Activated CD4-positive, alpha-beta T cell treated with anti-CD3 and anti-CD28 coated beads, Interleukin-2, amount 50 U/mL, for 16 hours (primary cell): ENCODE measurements at regions not wholly inside any gene's neighbourhood (a gene's known extent, or its start where the extent isn't known, plus 50 kb on each side); places are given as distances from the start of the nearest gene placed in this dataset.
A peak's percentile ranks its signal among the peaks of the same experiment; 100 is the strongest.

ENCODE experiments used
- DNase-seq: peaks from one replicate; pipeline ENCODE4 v3.0.0-alpha.2; 2020

GRCh38 chr18:38367473-38367872 lies 801.9 kb upstream of the CELF4 start:
- DNase-seq, result no peak

DNA sequence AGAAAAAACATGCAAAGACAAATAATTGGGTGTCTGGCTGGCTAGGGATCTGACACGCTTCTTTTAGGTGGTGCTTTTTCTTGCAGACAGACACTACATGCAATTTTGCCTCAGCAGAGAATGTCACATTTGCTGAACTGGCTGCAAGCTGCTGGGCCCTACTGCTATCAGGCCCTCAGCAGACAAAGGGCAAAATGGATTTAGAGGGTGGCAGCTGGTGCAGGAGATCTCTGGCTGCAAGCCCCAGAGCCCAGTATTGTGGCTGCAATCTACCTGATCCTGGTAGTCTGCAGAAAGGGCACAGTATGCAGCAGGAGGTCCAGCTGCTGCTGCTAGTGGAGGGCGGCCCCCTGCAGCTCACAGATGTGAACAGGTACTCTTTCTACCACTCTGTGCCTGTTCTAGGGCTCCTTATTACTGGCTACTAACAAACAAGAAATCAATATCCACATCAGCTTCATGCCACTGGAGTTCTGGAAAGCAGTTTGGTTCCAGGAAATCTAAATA lies 796.7 kb upstream of the CELF4 start:
- no peak for DNase-seq

GRCh38 chr18:38358805-38359657 lies 793.4 kb upstream of the CELF4 start:
- DNase-seq, result no peak

- no peak for DNase-seq
These were observed 787.6 kb upstream of the CELF4 start for GRCh38 chr18:38353149-38353548.

DNA sequence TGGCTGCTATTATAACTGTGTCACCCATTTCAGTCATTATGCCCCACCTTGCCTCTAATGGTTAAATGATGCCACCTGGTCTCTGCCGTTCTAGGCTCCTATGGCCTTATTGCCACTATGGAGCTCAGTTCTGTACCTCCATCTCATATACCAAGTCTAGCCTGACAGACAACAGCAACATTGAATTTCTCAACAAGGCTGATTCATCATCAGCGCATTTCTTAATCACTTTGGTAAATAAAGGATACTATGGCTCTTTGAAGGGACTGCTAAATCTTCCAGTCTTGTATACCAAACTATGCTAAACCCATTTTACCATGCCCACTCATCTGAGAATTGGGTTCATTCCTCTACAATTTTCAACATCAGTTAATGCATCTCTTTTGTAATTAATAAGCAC lies 784.5 kb upstream of the CELF4 start:
- no peak for DNase-seq

GRCh38 chr18:38330573-38330972 lies 765.0 kb upstream of the CELF4 start:
- peak; percentile 6 for DNase-seq

DNA sequence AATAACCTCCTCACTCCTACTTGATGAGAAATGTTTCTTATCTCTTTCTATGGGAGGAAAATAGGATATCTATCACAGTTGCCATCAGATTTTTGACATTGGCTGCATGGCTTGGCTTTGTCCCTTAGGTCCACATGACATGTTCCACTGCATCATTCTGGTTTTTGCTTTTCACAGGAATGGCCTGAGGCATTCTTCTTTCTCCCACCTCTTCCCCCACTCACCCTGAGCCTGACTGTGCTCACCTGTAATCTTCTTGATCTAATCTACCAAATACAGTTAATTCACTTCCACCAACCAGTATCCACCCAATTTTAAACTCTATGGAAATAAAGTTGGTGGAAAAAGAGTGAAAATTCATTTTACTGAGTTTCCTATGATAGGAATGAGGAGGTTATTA lies 763.5 kb upstream of the CELF4 start:
- DNase-seq, result no peak

DNA sequence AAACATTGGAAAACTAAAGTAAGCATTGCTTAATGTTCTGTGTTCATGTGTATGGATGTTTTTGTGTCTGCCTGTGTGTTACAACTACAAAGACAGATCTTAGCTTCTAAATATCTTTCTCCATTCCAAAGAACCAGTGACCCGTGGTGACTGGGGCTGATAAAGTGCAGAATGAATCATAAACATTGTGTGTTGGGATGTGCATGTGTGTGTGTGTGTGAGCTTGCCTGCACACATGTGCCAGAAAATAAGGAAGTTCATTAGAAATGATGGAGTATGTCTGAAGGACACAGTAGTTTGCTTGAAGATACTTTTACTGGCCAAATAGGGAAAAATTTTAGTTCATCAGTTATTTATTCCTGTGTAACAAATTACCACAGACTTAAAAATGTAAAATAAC lies 756.6 kb upstream of the CELF4 start:
- DNase-seq, result no peak

DNA sequence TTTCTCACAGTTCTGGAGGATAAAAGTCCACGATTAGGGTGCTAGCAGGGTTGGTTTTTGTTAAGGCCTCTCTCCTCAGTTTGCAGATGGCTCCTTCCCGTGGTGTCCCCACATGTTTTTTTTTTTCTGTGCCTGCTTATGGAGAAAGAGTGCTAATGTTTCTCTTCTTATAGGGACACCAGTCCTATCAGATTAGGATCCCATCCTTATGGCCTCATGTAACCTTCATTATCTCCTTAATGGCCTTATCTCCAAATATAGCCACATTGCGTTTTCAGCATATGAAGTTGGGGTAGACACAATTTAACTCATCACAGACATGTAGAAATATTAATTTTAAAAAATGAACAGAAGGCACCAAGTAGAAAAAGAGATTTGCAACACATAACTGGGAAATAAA lies 755.7 kb upstream of the CELF4 start:
- no peak for DNase-seq

GRCh38 chr18:38318416-38318815 lies 752.8 kb upstream of the CELF4 start:
- DNase-seq, result peak; percentile 3

GRCh38 chr18:38313831-38314230 lies 748.2 kb upstream of the CELF4 start:
- no peak for DNase-seq

DNA sequence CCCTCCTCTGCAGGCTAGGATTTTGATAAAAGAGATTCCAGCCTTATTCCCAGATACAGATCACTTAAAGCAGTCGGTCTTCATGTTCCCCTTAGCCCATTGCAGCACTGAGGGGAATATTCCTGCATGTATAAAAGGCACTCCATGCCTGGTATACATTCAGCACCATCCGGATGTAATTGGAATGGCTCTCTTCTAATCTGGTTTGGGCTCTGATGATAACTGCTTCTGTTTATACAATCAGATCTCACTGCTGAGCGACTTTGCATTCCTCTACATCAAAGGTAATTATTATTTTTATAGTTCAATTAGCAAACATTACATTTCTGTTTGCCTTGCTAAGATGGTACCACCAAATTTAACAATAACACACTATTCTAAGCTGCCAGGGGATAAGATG lies 746.9 kb upstream of the CELF4 start:
- no peak for DNase-seq

GRCh38 chr18:38310936-38311335 lies 745.3 kb upstream of the CELF4 start:
- no peak for DNase-seq

- DNase-seq, result no peak
These were observed 742.3 kb upstream of the CELF4 start for GRCh38 chr18:38307914-38308313.

GRCh38 chr18:38305961-38306360 lies 740.4 kb upstream of the CELF4 start:
- DNase-seq, result no peak

- DNase-seq, result no peak
These were observed 736.0 kb upstream of the CELF4 start for GRCh38 chr18:38301621-38302020.

DNA sequence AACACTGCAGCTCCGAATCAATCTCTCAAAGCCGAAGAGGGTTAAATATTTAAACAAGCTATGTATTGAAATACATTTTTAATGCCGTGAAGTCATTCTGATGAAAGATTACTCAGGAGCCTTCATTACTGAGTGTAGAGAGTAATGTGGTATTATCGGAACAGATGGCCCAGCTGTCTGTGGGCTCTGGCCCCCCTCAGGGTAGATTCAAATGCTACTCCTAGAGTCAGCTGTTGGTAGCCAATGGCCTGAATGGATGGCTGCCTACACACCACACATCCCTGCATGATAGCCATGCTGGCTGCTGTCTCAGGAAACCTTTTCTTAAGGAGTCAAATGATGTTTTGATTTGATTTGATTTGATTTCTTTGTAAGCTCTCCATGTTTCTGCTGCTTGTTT lies 732.3 kb upstream of the CELF4 start:
- no peak for DNase-seq

DNA sequence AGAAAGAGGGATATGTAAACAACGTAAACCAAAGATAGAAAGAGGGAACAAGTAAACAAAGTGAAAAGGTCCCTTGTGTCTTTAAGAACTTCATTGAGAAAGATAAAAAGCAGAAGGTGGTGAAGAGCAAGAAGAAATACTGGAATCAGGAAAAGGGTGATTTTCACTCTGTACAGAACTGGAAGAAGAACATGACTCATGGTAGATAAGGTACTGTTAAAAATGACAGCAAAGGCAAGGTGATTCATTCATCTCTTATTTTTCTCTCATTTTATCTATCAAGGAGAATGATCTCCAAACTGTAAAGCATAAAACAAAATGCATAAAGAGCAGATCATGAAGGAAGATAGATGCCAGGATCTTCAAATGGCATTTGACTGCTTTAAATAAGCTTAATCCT lies 724.6 kb upstream of the CELF4 start:
- DNase-seq, result no peak

GRCh38 chr18:38284972-38285371 lies 719.4 kb upstream of the CELF4 start:
- DNase-seq, result no peak

DNA sequence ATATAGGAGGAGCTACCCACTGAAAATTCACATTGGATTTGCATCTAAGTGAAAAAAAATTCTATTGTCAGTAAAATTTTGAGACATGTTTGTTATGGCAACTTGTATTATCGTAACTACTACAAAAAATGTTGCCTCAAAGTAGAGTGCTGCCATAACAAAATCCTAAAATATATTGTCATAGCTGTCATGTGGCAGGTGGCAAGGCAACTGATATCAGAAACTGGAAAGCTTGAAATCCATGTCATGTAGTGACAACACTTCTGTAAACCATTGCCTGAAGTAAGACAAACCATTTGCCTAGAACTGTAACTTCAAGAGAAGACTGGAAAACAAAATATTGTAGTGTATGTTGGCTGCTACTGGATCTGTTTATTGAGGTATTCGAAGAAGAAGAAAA lies 697.5 kb upstream of the CELF4 start:
- DNase-seq, result no peak

- DNase-seq, result no peak
These were observed 697.1 kb upstream of the CELF4 start for GRCh38 chr18:38262661-38263060.

- DNase-seq, result no peak
These were observed 692.1 kb upstream of the CELF4 start for GRCh38 chr18:38257661-38258060.

DNA sequence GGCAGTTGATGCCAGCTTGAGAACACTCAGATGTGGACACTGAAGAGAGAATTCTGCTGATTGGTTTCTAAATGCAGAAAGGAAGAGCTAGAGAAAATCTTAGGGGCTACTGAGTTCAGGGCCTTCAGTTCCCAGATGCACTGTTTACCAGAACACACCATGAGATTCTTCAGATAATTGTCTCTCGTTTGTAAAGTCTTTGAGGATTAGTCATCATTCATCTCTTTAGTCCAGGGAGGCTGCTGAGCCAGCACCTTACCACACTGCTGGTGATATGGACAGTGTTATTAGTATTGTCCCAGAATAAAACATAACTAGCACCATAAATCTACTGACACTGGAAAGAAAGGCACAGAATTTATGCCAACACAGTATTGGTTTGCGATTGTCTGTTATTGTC lies 690.8 kb upstream of the CELF4 start:
- DNase-seq, result no peak

DNA sequence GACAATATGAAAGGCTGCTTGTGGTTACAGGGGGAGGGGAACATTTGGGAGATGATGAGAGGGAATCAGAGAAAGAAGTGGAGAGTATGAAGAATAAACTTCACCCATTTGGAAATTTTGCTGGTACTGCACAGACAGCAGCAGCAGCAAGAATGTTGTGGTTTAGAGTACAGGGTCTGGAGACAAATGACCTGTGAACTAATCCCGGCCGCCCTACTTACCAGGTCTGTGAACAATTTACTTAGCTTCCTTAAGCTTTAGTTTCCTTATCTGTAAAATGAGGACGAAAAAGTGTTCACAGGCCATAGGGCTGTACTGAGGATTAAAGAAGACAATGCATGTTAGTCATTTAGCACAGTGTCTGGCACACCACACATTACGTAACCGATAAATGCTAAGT lies 685.4 kb upstream of the CELF4 start:
- no peak for DNase-seq

- DNase-seq, result no peak
These were observed 678.9 kb upstream of the CELF4 start for GRCh38 chr18:38244480-38244879.
